Smooth muscle cell (in vitro differentiated cells): ENCODE measurements at regions not wholly inside any gene's neighbourhood (a gene's known extent, or its start where the extent isn't known, plus 50 kb on each side); places are given as distances from the start of the nearest gene placed in this dataset.

Experiments used
- DNase-seq: peaks from one replicate; lab custom pipeline; 2025; ENCODE audit not compliant: unreplicated experiment; lab: John Stamatoyannopoulos, UW
- H2AFZ ChIP-seq: fragments of 200-600 bp; sonication (generic); 2 replicates; pipeline ENCODE4 v1.6.0; 2016; ENCODE audit warnings: antibody characterized with exemption, low read depth, mild to moderate bottlenecking
- H3F3A ChIP-seq: fragments of 200-600 bp; sonication (generic); 2 replicates; pipeline ENCODE4 v1.6.0; 2017; ENCODE audit warnings: antibody characterized with exemption, low read depth
- H3K27ac ChIP-seq: fragments of 200-600 bp; sonication (generic); 2 replicates; pipeline ENCODE4 v1.5.1; 2016; ENCODE audit warnings: low read depth, mild to moderate bottlenecking
- H3K27me3 ChIP-seq: fragments of 200-600 bp; sonication (generic); 2 replicates; pipeline ENCODE4 v1.6.1; 2016; ENCODE audit warnings: low read depth, mild to moderate bottlenecking
- H3K36me3 ChIP-seq: fragments of 200-600 bp; sonication (generic); 2 replicates; pipeline ENCODE4 v1.5.1; 2016; ENCODE audit warnings: low read depth
- H3K4me1 ChIP-seq: fragments of 200-600 bp; sonication (generic); 2 replicates; pipeline ENCODE4 v1.5.1; 2016; ENCODE audit warnings: low read depth
- H3K4me2 ChIP-seq: fragments of 200-600 bp; sonication (generic); 2 replicates; pipeline ENCODE4 v1.6.0; 2016; ENCODE audit warnings: mild to moderate bottlenecking
- H3K4me3 ChIP-seq: fragments of 200-600 bp; sonication (generic); 2 replicates; pipeline ENCODE4 v1.5.1; 2016; ENCODE audit warnings: mild to moderate bottlenecking
- H3K79me2 ChIP-seq: fragments of 200-600 bp; sonication (generic); 2 replicates; pipeline ENCODE4 v1.6.0; 2016; ENCODE audit warnings: low read depth, mild to moderate bottlenecking
- H3K9ac ChIP-seq: fragments of 200-600 bp; sonication (generic); 2 replicates; pipeline ENCODE4 v1.6.0; 2016; ENCODE audit warnings: low read depth
- H3K9me3 ChIP-seq: fragments of 200-600 bp; sonication (generic); replicated peaks from 2 replicates; pipeline ENCODE4 v1.5.1; 2016; ENCODE audit warnings: low read depth
- H4K20me1 ChIP-seq: fragments of 200-600 bp; sonication (generic); 2 replicates; pipeline ENCODE4 v1.6.0; 2016; ENCODE audit warnings: low read depth
- WGBS: methylation state at CpG from one replicate; pipeline ENCODE4 v1.1.7; 2016; ENCODE audit warnings: low lambda C conversion rate; 5-methylcytosine and 5-hydroxymethylcytosine counted together
- TF ChIP-seq, protein P1 (sequence below): fragments of 200-600 bp; sonication (generic); IDR thresholded peaks from 2 replicates; pipeline ENCODE4 v1.5.1; 2017; ENCODE audit warnings: borderline replicate concordance, mild to moderate bottlenecking, antibody characterized with exemption; ENCODE audit not compliant: insufficient read depth, poor library complexity, severe bottlenecking

- H3K27me3 ChIP-seq: no peaks in the 10 kb centered on the region
- H3K36me3 ChIP-seq: no peaks in the 10 kb centered on the region
- TF ChIP-seq, protein P1, sequence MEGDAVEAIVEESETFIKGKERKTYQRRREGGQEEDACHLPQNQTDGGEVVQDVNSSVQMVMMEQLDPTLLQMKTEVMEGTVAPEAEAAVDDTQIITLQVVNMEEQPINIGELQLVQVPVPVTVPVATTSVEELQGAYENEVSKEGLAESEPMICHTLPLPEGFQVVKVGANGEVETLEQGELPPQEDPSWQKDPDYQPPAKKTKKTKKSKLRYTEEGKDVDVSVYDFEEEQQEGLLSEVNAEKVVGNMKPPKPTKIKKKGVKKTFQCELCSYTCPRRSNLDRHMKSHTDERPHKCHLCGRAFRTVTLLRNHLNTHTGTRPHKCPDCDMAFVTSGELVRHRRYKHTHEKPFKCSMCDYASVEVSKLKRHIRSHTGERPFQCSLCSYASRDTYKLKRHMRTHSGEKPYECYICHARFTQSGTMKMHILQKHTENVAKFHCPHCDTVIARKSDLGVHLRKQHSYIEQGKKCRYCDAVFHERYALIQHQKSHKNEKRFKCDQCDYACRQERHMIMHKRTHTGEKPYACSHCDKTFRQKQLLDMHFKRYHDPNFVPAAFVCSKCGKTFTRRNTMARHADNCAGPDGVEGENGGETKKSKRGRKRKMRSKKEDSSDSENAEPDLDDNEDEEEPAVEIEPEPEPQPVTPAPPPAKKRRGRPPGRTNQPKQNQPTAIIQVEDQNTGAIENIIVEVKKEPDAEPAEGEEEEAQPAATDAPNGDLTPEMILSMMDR: no peak
- no peak overlapping the region for H3K4me3 ChIP-seq
- no peak for DNase-seq
- H2AFZ ChIP-seq: no peak overlapping the region
- whole genome bisulfite sequencing: 38% methylated on average over 1 of the region's 1 CpG
- no peaks in the 10 kb centered on the region for H3K4me1 ChIP-seq
- H3K79me2 ChIP-seq: no peaks in the 10 kb centered on the region
- H3K4me2 ChIP-seq: no peak overlapping the region
- no peak overlapping the region for H3K27ac ChIP-seq
- no peaks in the 10 kb centered on the region for H3F3A ChIP-seq
- no peak overlapping the region for H3K9ac ChIP-seq
- no peaks in the 10 kb centered on the region for H4K20me1 ChIP-seq
- no peaks in the 10 kb centered on the region for H3K9me3 ChIP-seq
Measured at GRCh38 chr9:118732998-118733397, 636.2 kb downstream of the BRINP1 start.

GRCh38 chr9:118734696-118735095 is 634.5 kb downstream of the BRINP1 start:
- H4K20me1 ChIP-seq: no peaks in the 10 kb centered on the region
- 70% methylated on average over 2 of the region's 2 CpGs for WGBS
- no peaks in the 10 kb centered on the region for H3K27me3 ChIP-seq
- TF ChIP-seq, protein P1: no peak
- no peaks in the 10 kb centered on the region for H3F3A ChIP-seq
- H3K4me2 ChIP-seq: no peak overlapping the region
- no peak overlapping the region for H2AFZ ChIP-seq
- DNase-seq: no peak
- no peak overlapping the region for H3K9ac ChIP-seq
- no peak overlapping the region for H3K4me3 ChIP-seq
- H3K79me2 ChIP-seq: no peaks in the 10 kb centered on the region
- H3K27ac ChIP-seq: no peak overlapping the region
- H3K36me3 ChIP-seq: no peaks in the 10 kb centered on the region
- H3K4me1 ChIP-seq: no peaks in the 10 kb centered on the region
- no peaks in the 10 kb centered on the region for H3K9me3 ChIP-seq

DNA sequence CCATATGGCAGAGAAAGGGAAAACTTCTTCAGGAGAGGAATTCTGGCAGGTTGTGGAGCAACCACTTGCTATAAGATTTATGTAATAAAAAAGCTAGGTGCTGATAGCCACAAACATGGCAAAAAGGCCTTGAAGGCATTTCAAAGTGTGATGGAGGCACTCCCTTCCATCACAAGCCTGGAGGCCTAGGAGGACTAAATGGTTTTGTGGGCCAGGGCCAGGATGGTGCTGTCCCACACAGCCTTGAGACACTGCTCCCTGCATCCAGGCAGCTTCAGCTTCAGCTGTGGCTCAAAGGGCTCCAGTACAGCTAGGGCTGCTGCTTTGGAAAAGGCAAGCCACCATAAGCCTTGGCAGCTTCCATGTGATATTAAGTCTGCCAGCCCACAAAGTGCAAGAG is 632.8 kb downstream of the BRINP1 start:
- H3F3A ChIP-seq: no peaks in the 10 kb centered on the region
- no peak overlapping the region for H3K9ac ChIP-seq
- no peaks in the 10 kb centered on the region for H3K4me1 ChIP-seq
- TF ChIP-seq, protein P1: no peak
- H4K20me1 ChIP-seq: no peaks in the 10 kb centered on the region
- no peak overlapping the region for H2AFZ ChIP-seq
- H3K4me3 ChIP-seq: no peak overlapping the region
- DNase-seq: no peak
- no peaks in the 10 kb centered on the region for H3K36me3 ChIP-seq
- H3K9me3 ChIP-seq: no peaks in the 10 kb centered on the region
- no peaks in the 10 kb centered on the region for H3K79me2 ChIP-seq
- no peaks in the 10 kb centered on the region for H3K27me3 ChIP-seq
- H3K27ac ChIP-seq: no peak overlapping the region
- H3K4me2 ChIP-seq: no peak overlapping the region

GRCh38 chr9:118751077-118751847 is 618.0 kb downstream of the BRINP1 start:
- WGBS: 90% methylated on average over 7 of the region's 7 CpGs
- no peak overlapping the region for H3K4me2 ChIP-seq
- no peak overlapping the region for H3K9ac ChIP-seq
- no peak for DNase-seq
- TF ChIP-seq, protein P1: no peak
- H3K79me2 ChIP-seq: no peaks in the 10 kb centered on the region
- no peak overlapping the region for H2AFZ ChIP-seq
- no peaks in the 10 kb centered on the region for H3K36me3 ChIP-seq
- no peak overlapping the region for H3K27ac ChIP-seq
- no peaks in the 10 kb centered on the region for H3F3A ChIP-seq
- H3K27me3 ChIP-seq: no peaks in the 10 kb centered on the region
- H4K20me1 ChIP-seq: no peaks in the 10 kb centered on the region
- no peaks in the 10 kb centered on the region for H3K4me1 ChIP-seq
- no peak overlapping the region for H3K4me3 ChIP-seq
- no peaks in the 10 kb centered on the region for H3K9me3 ChIP-seq
